ENCODE measurements at regions not wholly inside any gene's neighbourhood (a gene's known extent, or its start where the extent isn't known, plus 50 kb on each side); places are given as distances from the start of the nearest gene placed in this dataset.

DNA sequence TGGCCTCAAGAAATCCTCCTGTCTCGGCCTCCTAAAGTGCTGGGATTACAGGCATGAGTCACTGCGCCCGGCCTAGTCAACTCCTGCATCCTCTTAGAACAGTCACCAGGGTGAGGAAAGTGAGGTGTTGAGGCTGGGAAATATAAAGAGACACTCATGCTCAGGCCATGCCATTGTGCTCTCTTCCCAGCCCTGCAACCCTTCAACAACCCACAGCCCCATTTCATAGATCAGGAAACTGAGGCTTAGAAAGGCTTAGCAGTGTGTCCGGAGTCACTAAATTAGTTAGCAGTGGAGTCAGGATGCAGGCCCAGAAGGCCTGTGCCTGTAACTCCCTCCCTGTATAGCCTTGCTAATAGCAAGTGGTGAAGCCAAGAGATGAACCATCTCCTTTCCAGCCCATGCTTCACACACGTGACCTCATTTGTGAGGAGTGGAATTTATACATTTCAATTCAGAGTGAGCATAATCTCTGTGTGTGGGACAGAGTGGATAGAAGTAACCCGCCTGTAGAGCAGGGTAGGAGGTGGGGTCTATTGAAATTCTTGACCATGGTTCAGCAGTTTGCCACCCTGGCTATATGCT lies 51.7 kb upstream of the USP3 start:
- CTCF ChIA-PET = no interaction called here
- Histone ChIP-seq H2BK5ac (ENCODE audit: low read depth, low read length, poor library complexity, severe bottlenecking) (no peak overlapping the region), H2BK20ac (ENCODE audit: low read depth, low read length) (no peak overlapping the region), H4K20me1 (ENCODE audit: insufficient read depth, low read length) (no peaks in the 10 kb centered on the region), H3K36me3 (ENCODE audit: control insufficient read depth, insufficient read depth, low read length) (no peaks in the 10 kb centered on the region), H2BK15ac (ENCODE audit: low read depth, low read length) (no peak overlapping the region; the same call in 2 of the 3 replicates), H2AK9ac (replicated peaks; ENCODE audit: low read depth, low read length, poor library complexity) (no peak overlapping the region), H3K56ac (ENCODE audit: extremely low read depth, insufficient read depth, low read length) (no peak overlapping the region), H3K27me3 (ENCODE audit: control insufficient read depth, insufficient read depth, low read length) (peaks cover under 1% of the 10 kb centered on the region), H3K4me1 (ENCODE audit: control insufficient read depth, insufficient read depth, low read length) (peaks cover 7% of the 10 kb centered on the region; the same call in 1 of the 2 replicates), H4K5ac (ENCODE audit: low read depth, low read length) (no peak overlapping the region), H3K27ac (ENCODE audit: insufficient read depth, low read length) (no peak overlapping the region), H3K18ac (ENCODE audit: low read depth, low read length) (no peak overlapping the region), H3K9ac (ENCODE audit: low read depth, low read length) (no peak overlapping the region), H4K91ac (ENCODE audit: insufficient read depth, low read depth, low read length) (no peak overlapping the region), H3K79me1 (ENCODE audit: low read depth in 1 of 2, low read length in 2 of 2) (no peaks in the 10 kb centered on the region), H2AK5ac (ENCODE audit: low read depth, low read length) (no peak overlapping the region), H4K8ac (ENCODE audit: low read depth in 2 of 2, low read length in 2 of 2) (no peak overlapping the region), H3K9me1 (ENCODE audit: insufficient read depth, low read length) (peaks cover 2% of the 10 kb centered on the region; the same call in 1 of the 2 replicates), H3K9me3 (ENCODE audit: control insufficient read depth, insufficient read depth, low read length) (no peaks in the 10 kb centered on the region), H3K14ac (replicated peaks; ENCODE audit: low read depth, low read length) (no peak overlapping the region), H2BK120ac (ENCODE audit: low read depth, low read length) (no peak overlapping the region), H3K23ac (ENCODE audit: low read depth, low read length) (no peak overlapping the region), H3K4ac (ENCODE audit: low read depth, low read length) (no peak overlapping the region), H3K4me3 (ENCODE audit: insufficient read depth, low read depth, low read length) (no peak overlapping the region), H3K4me2 (ENCODE audit: low read depth, low read length) (no peak overlapping the region), H2AFZ (replicated peaks; ENCODE audit: low read length, poor library complexity) (no peak overlapping the region)
- POLR2A ChIA-PET (ENCODE audit: unreplicated experiment) = no interaction called here
- dilution Hi-C loops (cut with HindIII; ENCODE audit: low sequenced_read_pairs, unreplicated experiment) = no loop called here
- BruUV-seq (replicated peaks) = no TSS peak
- DNase-seq (no peak), ATAC-seq (ENCODE audit: low read depth) (no peak)
- TF ChIP-seq BHLHE40 (IDR thresholded peaks at IDR 0.05; ENCODE audit: low read depth, low read length) (no peak), MAFK (IDR thresholded peaks at IDR 0.05; ENCODE audit: low read depth, low read length) (no peak), NFE2L2 (IDR thresholded peaks at IDR 0.05; ENCODE audit: low read depth, low read length) (no peak)
- TF ChIP-seq, protein P1, sequence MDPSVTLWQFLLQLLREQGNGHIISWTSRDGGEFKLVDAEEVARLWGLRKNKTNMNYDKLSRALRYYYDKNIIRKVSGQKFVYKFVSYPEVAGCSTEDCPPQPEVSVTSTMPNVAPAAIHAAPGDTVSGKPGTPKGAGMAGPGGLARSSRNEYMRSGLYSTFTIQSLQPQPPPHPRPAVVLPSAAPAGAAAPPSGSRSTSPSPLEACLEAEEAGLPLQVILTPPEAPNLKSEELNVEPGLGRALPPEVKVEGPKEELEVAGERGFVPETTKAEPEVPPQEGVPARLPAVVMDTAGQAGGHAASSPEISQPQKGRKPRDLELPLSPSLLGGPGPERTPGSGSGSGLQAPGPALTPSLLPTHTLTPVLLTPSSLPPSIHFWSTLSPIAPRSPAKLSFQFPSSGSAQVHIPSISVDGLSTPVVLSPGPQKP (IDR thresholded peaks at IDR 0.05; ENCODE audit: borderline replicate concordance, low read depth, low read length) = no peak
- intact Hi-C loops (cut with micrococcal nuclease) = no loop called here
- in situ Hi-C loops (cut with MboI; ENCODE audit: low sequenced_read_pairs) = no loop called here
- WGBS, 2 experiments (ENCODE audit: extremely low coverage in 2 of 2, insufficient read length in 1 of 2) = no CpG with 5 or more reads among the region's 6 CpGs
